NCI-H82 treated with DMSO at 0.1 percent for 48 hours (cell line): ENCODE measurements at regions not wholly inside any gene's neighbourhood (a gene's known extent, or its start where the extent isn't known, plus 50 kb on each side); places are given as distances from the start of the nearest gene placed in this dataset.

Experiments
- DNase-seq: peaks from one replicate; lab custom pipeline; 2025; ENCODE audit not compliant: unreplicated experiment; lab: John Stamatoyannopoulos, UW

DNA sequence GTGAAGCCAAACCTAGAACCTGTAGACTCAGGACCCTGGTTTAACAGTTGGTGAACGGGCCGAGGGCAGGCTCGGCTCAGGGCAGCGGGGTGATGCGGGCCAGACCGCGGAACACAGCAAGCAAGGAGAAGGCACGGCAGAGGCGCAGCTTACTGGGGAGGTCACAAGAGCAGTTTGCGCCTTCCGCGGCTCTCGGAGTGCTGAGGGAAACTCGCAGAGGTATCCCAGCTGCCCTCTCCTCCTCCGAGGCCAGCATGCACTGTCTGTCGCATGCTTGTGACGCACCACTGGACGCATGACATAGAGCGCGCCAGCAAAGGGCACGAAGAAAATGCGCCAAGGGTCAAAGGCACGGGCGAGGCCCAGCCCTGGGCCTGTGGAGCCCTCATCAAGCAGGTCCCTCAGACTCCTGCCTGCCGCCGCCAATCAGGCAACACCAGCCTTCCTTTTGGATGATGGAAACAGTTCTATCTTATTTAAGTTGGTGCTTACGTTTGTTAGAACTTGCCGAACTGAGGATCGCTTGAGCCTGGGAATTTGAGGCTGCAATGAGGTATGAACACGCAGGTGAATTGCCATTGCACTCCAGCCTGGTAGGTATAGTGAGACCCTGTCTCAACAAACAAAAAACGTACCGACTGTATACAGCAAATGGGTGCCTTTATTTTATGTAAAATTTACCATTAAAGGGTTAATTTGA lies 574.3 kb upstream of the GHITM start:
- DNase-seq = no peak

DNA sequence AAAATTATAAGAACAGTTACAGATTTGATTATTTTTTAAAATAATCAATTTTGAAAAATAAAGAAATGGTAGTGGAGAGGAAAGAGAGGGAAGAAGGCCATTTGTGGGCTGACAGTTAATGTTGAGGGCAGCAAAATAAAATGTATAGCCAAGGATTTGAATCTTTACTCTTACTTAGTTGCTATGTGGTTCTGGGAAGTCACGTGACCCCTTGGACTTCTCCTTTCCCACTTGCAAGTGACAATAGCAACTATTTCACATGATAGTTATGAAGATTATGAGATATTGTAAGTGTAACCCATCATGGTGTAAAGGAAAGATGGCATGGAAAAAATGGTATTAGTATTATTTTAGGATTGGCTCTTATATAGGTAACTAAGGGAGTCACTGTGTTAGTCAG lies 567.3 kb upstream of the GHITM start:
- no peak for DNase-seq

DNA sequence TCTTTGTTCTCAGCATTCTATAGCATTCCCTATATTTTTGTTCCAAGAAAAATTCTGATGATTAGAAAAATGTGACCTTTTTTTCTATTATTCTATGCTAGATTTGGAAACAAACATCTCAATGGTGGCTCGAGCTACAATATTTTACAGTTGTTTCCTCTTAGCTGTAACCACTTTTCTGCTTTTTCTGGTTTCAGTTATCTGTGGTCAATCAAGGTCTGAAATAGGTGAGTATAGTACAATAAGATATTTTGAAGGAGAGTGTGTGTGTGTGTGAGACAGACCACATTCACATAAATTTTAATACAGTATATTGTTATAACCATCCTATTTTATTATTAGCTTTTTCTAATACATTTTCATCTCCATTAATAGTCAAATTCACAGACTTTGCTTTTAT lies 564.5 kb upstream of the GHITM start:
- DNase-seq = no peak

DNA sequence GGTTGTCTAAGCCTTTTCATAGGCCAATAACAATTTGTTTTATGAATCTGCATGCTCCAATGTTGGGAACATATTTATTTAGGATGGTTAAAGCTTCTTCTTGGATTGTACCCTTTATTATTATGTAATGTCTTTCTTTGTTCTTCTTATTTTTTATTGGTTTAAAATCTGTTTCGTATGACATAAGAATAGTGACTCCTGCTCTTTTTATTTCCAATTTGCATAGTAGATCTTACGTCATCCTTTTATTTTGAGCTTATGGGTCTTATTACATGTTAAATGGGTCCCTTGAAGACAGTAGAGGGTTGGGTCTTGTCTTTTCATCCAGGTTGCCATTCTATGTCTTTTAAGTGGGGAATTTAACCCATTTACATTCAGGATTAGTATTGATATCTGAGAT lies 561.9 kb upstream of the GHITM start:
- DNase-seq = no peak

DNA sequence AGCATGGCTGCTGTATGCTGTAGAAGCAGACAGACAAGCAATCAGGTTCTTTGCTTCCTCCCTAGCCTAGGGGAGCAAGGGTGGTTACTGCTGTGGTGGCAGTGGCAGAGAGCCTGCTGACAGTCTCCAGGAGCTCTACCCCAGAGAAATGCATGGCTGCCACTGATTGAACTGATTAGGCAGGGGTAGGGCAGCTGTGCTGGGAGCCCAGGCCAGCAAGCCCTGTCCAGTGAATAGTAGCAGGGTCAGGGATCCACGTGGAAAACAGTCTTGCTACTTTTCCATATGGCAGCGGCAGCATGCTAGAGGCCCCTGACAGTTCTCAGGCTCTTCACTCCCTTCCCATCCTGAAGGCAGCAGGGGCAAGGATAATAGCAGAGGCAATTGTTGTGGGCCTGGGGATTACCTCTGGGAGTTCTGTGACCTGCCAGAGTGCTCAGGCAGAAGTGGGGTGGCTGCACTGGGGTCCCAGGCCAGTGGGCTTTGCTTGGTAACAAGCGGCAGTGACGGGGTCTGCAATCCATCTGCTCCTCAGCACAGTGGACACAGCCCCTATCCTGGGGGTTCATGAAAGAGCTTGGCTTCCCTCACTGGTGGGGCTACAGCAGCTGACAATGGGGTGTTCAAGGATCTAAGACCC lies 558.8 kb upstream of the GHITM start:
- no peak for DNase-seq

DNA sequence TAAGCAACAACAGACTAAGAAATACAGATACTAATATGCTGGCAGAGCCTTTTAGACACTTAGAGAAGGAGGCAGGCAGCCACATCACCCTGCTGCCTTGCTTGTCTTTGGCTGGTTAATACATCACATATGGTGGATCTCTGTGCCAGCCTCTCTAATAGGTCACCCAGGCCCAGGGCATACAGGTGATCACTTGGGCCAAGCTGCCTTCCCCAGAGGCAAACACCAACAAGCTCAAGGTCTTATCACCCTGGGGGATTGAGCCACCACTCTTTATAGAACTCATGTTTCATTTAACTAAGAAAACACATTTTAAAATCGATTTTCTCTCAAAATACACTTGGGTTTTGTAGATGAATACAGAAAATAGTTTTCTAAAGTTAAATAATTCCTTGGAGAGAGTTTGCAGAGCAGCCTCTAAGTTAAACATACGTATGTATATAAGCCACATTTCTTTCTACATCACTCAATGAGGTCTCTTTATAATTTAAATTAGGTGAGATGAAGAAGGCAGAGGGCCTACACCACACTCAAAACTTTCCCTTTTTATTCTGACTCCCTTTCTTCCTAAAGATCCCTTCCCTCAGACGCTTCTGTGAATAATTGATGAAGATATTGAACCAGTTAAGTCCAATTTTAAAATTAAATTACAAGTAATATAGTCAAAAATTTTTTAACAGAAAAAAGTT lies 556.8 kb upstream of the GHITM start:
- no peak for DNase-seq

DNA sequence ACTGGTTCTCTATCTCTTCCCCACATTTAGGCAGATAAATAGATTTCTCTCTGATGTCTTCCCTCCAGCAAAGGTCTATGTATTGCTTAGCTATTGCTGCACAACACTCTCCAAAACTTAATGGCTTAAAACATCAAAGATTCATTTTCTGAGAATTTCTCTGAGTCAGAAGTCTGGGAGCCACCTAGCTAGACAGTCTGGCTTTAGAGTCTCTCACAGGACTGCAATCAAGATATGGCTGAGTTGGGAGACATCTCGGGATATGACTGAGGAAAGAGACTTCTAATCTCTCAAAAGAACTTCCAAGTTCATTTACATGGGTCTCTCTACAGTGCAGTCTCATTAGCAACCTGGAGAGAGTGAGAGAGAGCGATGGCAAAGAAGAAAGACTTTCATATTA lies 553.6 kb upstream of the GHITM start:
- no peak for DNase-seq

DNA sequence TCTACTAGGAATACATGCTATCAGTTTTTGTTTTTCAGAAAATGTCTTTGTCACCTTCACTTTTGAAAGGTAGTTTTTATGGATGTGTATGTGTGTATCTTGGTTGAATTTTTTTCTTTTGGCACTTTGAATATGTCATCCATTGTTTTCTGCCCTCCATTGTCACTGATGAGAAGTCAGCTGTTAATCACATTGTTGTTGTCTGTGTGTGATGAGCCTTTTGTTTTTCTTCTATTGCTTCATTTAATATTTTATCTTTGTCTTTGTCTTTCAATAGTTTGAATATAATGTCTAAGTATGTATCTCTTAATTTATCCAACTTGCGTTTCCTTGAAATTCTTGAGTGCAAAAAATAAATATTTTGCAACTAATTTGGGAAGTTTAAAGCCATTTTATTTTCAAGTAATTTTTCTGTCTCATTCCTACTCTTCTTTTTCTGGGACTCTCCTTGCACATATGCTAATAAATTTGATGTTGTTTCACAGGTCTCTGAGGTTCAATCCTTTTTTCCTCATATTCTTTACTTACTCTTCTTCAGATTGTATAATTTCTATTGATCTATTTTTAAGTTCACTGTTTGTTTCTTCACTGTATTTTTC lies 546.9 kb upstream of the GHITM start:
- no peak for DNase-seq

DNA sequence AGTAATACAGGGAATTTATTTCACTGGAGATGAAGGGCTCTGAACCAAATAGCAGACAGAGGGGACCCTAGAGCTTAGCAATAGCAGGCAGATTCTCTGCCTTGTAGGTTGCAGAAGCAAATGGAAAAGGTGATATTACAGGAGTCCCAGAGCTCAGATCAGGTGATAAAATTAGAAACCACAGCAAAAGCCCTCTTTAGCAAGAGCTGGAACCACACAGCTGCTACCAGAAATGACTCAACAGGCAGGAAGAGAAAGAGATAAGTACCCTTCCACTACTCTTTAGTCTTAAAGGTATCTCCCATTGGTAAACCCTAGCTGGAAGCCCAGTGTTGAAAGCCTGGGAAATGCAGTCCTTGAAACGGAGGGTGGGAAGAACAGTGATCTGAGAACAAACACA lies 535.6 kb upstream of the GHITM start:
- no peak for DNase-seq

DNA sequence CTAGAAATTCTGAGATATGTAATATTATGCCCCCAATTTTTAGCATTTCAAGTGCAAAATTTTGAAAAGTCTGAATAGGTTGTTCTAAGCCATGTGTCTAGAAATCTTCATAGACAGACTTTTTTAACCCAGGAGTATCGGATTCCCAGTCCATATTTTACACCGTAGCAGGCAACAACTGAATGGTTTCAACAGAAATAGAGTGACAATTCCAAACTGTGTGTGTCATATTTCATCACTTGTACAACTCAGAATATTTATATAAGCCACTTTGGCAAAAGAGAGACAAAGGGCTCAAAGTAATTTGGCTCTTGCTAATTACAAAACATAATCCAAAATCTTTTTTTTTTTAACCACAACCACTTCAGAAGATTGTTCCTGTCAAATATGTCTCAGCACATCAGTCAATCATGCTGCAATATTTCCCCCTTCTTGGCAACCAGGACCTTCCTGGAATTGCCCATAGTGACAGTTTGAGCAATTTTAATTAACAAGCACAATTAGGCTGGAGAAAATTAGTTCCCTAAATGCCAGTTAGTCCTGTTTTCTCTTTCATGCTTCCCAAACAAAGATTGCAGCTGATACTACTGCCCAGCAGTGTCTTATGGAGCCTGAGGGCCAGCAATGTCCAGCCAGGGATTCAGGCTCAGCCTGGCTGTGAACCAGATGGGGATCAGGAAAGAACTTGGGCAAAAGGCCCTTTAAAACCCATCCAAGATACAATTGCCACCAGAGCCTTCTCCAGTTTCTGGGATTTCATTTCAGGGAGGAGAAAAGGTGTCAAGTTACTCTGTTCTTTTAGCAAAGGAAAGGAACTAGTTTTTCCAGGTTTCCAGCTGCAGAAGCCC lies 533.3 kb upstream of the GHITM start:
- DNase-seq = no peak

DNA sequence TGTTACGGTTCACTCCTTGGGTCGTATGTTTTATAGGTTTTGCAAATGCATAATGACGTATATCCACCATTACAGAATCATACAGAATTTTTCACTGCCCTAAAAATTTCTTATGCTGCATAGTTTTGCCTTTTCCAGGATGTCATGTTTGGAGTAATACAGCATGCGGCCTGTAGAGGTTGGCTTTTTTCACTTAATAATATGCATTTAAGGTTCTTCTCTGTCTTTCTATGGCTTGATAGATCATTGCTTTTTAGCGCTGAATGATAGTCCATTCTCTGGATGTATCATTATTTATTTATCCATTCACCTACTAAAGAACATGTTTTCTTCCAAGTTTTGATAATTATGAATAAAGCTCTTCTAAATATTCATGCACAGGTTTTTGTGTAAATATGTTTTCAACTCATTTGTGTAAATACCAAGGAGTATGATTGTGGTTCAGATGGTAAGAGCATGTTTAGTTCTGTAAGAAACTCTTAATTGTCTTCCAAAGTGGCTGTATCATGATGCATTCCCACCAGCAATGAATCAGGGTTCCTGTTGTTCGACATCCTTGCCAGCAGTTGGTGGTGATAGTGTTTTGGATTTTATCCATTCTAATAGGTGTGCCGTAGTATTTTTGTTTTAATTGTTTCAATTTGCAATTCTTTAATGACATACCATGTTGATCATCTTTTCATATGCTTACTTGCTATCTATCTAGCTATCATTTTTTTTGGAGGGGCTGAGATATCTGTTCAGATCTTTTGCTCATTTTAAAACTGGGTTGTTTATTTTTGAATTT lies 531.2 kb upstream of the GHITM start:
- no peak for DNase-seq

DNA sequence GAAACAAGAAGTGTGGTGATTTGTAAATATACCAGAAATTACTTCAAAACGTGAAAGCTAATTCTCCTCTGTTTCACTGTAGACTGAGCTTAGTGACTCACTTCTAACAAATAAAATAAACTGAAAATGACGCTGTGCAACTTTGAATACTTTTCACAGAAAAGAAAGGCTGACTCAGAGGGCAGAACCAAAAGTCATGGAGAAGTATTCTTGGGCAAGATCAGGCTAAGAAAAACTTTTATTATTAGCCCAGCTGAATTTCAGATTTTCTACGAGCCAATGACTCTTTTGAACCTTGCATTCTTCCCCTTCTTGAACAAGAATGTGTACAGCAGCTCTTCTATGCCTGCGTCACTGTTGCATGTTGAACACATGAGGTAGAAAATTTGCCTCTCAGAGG lies 527.3 kb upstream of the GHITM start:
- no peak for DNase-seq

DNA sequence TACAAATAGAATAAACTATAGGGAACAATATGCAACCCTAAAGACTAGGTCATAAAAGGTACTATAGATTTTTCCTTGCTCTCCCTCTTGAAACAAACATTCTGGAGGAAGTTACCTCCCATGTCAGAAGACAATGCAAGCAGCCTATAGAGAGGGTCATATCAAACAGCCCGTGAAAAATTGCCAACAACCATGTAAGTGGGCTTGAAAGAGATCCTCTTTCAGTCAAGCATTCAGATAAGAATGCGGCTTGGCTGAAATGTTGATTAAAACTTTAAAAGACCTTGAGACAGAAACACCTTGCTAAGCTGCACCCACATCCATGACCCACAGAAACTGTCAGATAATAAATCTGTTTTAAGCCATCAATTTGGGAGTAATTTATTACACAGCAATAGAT lies 526.6 kb upstream of the GHITM start:
- no peak for DNase-seq

DNA sequence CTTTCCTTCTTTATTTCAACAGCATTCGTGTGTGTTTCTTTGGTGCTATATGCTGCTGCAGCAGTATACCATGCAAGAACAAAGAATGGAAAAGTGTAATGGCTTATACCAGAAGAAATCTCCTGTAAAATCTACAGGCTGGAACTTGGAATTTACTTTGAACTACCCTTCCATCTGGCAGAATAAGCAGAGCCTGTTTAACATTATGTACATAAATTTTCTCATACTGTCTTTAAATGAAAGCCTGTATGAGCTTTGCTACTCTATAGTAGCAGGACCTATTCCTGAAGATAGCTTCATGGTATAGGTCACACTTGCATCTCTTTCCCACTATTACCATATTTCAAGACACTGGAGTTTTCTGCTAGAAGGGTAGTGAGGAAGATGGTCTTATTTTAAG lies 522.1 kb upstream of the GHITM start:
- DNase-seq = no peak

DNA sequence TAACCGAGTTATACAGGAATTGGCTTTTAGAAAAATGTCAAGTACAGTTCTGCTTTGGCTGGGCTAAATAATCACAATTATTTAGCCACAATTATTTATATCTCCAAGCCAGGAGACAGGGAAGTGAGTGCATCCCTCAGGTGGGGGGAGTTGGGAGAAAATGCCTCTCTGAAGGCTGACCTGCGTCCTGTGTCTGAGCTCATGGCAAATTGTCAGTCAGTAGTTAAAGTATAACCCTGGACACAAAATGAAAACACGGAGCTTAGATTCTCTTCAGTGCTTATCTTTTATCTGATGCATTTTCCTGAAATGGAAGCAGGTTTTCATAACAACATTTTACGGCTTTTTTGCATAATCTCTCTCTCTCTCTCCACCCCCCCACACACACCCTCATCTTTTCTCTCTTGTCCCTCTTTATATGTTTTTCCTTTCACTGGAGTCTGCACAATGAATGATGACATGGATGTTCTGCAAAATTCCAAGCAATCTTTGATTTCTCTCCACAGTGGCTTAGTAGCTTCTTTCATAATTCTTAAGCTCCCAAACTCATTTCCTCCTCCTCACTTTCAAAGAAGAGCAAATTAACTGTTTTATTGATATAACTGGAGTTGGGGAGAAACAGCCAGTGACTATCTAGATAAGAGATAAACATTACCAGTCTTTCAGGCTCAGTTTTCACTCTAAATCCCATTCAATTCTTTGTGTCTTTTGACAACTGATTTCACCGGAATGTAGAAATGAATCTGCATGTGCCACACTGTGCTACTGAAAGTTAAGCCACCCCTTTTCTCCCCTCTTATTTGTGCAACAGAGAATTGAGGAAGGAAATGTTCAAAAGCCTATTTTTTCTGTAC lies 521.4 kb upstream of the GHITM start:
- DNase-seq = no peak

DNA sequence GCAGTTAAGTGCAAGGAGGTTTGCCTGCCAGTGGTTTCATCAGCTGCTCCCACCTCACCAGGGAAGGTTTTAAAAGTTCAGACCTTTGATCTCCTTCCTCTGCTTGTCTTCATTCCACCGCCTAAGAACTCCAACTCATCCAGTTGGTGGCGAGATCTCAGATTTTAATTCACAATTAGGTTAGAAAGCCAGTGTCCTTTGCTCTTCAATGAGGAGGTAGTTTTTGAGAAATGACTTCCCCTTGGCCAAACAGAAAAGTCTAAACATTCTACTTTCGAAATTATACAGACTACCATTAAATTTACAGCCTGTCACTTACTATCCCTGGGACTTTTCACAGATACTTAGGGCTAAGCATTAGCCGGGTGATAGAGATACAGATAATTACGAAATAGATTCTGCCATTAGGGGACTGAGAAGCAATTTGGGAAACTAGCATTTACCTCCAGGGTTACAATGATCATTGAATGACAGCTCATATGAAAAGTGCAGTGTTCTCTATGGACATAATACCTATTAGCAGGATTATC lies 513.4 kb upstream of the GHITM start:
- DNase-seq = no peak

DNA sequence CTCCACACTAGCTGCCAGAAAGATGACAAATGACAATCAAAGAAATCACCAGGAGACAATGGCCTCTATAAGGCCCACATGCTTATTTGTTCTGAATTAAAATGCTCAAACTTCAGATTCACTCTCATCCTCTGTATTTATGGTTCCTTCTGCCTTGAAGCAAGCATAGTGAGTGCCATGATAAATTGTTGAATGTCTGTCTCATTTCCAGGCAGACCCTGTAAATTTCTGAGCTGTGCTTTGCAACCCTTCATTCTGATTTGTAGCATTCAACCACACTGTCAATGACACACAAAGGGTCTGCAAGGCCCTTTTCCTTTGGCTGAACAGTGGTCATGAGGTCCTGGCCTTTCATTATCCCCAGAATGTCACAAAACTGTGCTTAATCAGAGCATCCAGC lies 506.6 kb upstream of the GHITM start:
- DNase-seq = no peak

DNA sequence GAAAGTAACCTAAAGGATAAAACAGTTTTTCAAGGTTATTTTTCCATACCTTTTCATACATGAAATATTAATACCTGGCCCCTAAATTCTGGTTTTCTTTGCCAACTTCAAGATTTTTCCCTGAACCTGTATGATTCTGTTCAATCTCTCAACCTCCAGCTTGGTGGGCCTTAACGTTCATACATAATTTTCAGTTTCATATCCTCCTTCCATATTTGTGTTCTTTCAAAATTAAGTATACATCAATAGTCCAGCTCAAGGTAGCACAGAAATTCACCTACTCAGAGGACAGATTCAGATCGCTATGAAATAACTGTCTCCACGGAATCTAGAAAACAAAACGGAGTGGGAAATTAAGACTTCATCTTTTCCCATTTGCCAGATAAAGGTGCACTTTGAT lies 505.8 kb upstream of the GHITM start:
- DNase-seq = no peak

DNA sequence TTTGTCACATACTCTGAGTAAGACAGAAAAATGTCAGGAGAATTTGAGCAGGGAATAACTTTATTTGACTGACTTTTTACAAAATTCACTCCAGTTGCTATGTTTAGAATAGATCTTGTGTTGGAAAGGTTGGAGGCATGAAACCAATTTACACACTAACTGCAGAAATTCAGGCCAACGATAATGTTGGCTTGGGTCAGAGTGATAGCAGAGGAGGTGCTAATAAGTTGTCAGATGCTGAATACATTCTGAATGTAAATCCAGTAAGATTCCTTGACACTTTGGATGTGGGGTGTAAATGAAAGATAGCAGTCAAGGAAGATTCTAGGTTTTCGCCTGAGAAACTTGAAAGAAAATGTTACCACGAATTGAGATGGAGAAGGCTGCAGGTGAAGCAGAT lies 502.5 kb upstream of the GHITM start:
- DNase-seq = no peak
